Left colon (tissue), 2 donors: ENCODE measurements at regions not wholly inside any gene's neighbourhood (a gene's known extent, or its start where the extent isn't known, plus 50 kb on each side); places are given as distances from the start of the nearest gene placed in this dataset.
A peak's percentile ranks its signal among the peaks of the same experiment; 100 is the strongest.
"Not testable (repeated sequence)": the region's sequence is repeated elsewhere in the genome, so short reads cannot be mapped to it uniquely, and the experiment has no call there.

Source experiments
- ATAC-seq: fragments of 200-7000 bp; cut with Tn5 transposase; one replicate; pipeline ENCODE4 v1.9.1; 2020; ENCODE audit warnings: mild to moderate bottlenecking, moderate library complexity
- DNase-seq, 2 donors: peaks; one replicate each; pipeline ENCODE4 v3.0.0-alpha.2; 2020
- intact Hi-C, 2 donors: fragments of 100-400 bp; cut with DNase I in 1 of 2; cut with micrococcal nuclease in 1 of 2; formaldehyde crosslinking; loops; one replicate each; pipeline versions ENCODE4 v1.11.2 to v1.14.0; 2022; cut with DNase I, micrococcal nuclease
- donor health status: DM: no; HTN: no; CAD: no.
- donor health status: DM: yes; HTN: yes; CAD: no.

- intact Hi-C loops = no loop called here
- no peak for DNase-seq
Observed at GRCh38 chr4:177967328-177967727, 525.1 kb upstream of the AGA start.

DNA sequence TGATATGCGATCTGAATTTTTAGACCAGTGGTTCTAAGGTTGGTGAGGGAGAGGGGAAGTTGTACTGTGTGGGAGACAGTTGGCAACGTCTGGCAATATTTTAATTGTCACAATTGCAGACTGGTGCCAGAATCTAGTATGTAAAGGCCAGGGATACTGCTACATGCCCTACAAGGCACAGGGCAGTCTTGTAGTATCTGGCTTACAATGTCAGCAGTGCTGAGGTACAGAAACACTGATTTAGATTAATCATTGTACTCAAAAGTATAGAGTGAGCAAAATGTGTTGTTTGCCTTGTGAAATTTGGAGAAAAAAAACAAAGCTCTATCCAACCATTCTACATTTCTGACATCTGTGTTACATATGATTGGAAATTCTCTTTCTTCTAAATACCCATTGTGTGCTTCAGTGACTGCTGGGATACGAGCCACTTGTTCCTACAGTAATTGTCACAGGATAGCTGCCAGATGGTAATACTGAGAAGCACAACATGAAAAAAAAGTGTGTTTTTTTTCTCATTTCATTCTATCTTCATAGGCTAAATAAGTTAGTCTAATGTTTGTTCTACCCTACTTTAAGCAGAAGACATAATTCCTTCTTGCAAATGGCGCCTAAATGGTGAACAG, 526.7 kb upstream of the AGA start:
- intact Hi-C loops = no loop called here
- DNase-seq = no peak
- no peak for ATAC-seq

More at GRCh38 chr4:177967328-177967727, 525.1 kb upstream of the AGA start:
- ATAC-seq = no peak

DNA sequence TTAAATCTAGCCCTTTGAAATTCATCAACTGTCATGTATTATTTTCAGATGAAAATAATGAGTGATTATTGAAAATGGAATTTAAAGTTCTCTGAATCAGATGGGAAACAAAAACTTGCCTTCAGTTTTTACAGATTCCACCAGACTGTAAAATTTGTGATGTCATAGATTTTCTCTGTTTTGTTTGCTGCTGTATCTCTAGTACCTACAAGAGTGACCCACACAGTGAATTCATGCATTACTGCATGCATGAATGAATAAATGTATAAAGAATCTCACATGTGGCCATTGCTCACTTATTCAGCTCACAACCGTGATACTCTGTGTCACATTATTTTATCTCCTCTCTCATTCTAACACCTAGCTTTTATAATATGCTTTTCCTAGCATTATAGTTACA, 532.2 kb upstream of the AGA start:
- DNase-seq = no peak
- ATAC-seq = no peak
- intact Hi-C loops = no loop called here

DNA sequence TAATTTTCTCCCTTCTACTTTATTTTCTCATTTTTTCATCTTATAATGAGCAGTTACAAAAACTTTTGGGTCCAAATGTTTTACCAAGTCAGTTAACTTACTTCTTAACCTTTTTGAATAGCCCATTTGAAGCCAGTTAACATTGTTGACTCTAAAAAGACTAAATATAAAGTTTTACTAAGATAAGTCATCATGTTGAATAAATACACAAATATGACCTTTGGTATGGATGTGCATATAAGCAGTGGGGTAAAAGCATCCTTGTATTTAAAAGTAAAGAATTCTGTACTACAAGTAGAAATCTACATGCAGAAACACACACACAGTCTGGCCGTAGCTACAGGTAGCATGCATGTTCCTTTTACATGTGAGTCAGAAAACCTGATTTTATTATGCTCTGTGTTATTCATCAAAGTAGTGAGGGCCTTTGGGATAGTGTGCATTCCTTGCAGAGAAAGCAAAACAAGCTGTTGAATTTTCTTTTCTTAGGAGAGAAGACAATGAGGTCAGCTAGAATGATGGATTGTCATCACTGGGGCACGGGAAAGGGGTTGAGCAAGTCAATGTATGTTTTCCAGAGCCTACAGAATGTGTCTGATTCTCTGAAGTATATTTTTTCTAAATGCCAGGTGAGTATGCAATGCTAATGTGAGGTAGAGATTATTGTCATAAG, 533.2 kb upstream of the AGA start:
- intact Hi-C loops = no loop called here
- no peak for DNase-seq

GRCh38 chr4:177986236-177986635, 544.0 kb upstream of the AGA start:
- ATAC-seq (no peak), DNase-seq (no peak)
- intact Hi-C loops = no loop called here

More for the DNA sequence above, 533.2 kb upstream of the AGA start:
- ATAC-seq = no peak

GRCh38 chr4:177987896-177988295, 545.7 kb upstream of the AGA start:
- no peak for ATAC-seq
- intact Hi-C loops = no loop called here

DNA sequence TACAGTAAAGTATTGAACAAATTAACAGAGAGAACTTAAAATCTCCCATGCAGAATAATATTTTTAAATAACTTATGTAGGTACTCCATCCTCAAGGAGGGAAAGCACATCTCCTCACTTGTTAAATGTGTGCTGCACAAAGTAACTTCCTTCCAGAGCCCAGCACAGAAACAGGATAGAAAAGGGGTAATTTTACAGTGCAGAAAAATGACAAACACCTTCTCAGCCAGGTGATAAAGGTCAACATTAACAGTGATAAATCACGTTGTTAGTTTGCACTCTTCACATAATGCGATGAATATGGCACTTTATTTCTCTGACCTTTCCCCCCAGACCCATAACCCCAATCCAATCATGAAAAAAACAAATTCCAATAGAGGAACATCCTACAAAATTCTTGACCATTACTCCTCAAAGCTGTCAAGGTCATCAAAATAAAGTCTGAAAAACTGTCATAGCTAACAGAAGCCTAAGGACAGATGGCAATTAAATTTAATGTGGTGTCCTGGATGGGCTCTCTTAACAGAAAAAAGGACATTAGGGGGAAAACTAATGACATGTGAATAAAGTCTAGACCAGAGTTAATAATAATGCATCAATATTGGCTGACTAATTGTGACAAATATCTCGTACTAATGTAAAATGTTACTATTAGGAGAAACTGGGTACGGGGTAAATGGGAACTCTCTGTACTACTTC, 547.4 kb upstream of the AGA start:
- intact Hi-C loops = no loop called here
- DNase-seq = no peak
- no peak for ATAC-seq

More at GRCh38 chr4:177987896-177988295, 545.7 kb upstream of the AGA start:
- no peak for DNase-seq

DNA sequence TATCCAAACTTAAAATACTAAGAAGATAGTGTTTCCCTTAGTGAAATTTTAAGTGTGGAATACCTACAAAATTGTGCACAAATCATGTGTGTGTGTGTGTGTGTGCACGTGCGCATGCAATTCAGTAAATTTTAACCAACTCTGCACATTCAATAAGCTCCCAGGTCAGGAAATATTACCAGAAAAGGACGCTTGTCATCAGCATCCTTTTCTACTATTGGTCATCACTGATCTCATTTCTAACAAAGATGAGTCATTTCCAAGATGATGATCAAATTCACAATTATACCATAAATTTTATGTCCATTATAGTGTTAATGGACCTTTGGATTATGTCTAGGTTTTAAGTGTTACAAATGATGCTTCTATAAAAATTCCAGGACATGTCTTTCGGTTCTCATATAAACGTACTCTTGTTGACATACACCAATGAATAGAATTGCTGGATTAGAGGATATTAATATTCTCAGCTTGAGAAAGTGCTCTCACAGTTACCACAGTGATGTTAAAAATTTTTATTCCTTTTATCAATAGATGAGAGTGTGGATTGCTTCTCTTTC, 560.9 kb upstream of the AGA start:
- intact Hi-C loops = no loop called here
- DNase-seq (no peak), ATAC-seq (no peak)

- DNase-seq (no peak), ATAC-seq (no peak)
- intact Hi-C loops = no loop called here
Observed at GRCh38 chr4:178010596-178010995, 568.4 kb upstream of the AGA start.

DNA sequence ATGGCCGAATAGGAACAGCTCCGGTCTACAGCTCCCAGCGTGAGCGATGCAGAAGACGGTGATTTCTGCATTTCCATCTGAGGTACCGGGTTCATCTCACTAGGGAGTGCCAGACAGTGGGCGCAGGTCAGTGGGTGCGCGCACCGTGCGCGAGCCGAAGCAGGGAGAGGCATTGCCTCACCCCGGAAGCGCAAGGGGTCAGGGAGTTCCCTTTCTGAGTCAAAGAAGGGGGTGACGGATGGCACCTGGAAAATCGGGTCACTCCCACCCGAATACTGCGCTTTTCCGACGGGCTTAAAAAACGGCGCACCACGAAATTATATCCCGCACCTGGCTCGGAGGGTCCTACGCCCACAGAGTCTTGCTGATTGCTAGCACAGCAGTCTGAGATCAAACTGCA, 572.8 kb upstream of the AGA start:
- intact Hi-C loops, DNase-seq, ATAC-seq: not testable (repeated sequence)

DNA sequence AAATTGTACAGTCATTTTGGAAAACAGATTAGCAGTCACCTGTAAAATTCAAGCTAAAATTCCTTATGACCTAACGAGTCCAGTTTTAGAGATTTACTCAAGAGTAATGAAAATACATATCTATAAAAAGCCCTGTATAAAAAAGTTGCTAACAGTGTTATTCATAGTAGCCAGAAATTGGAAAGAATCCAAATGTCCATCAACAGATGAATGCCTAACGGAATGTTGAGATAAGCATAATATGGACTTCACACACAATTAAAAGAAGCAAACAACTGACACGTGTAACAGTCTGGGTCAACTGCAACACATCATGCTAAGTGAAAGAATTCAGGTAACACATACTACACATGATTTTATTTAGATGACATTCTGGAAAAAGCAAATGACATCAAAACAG, 584.8 kb upstream of the AGA start:
- intact Hi-C loops = no loop called here
- no peak for DNase-seq
- ATAC-seq = no peak

- intact Hi-C loops = no loop called here
- DNase-seq (no peak), ATAC-seq (no peak)
Observed at GRCh38 chr4:178027796-178028195, 585.6 kb upstream of the AGA start.

DNA sequence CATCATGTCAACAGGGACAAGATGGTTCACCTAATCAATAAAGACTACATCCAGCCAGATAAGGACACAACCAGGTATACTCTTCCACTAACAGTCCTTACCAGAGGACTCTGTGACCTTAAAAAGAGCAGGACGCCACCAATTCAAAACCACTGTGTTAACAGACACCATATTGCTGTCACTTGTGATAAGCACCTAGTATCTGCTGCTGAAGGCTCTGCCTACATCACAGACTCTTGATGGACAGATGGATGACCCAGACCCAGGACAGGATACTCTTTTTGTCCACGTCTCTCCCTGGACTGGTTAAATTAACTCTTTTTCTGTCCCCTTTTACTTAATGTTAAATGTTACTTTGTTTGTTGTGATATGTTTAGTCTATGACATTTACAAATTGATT, 586.2 kb upstream of the AGA start:
- ATAC-seq (no peak), DNase-seq (no peak)
- intact Hi-C loops = no loop called here

- DNase-seq (no peak), ATAC-seq (no peak)
- intact Hi-C loops = no loop called here
Observed at GRCh38 chr4:178037459-178038214, 595.4 kb upstream of the AGA start.

- intact Hi-C loops = no loop called here
- no peak for DNase-seq
- no peak for ATAC-seq
Observed at GRCh38 chr4:178056996-178057395, 614.8 kb upstream of the AGA start.

GRCh38 chr4:178063568-178063967, 621.3 kb upstream of the AGA start:
- intact Hi-C loops = no loop called here
- ATAC-seq (no peak), DNase-seq (no peak)

DNA sequence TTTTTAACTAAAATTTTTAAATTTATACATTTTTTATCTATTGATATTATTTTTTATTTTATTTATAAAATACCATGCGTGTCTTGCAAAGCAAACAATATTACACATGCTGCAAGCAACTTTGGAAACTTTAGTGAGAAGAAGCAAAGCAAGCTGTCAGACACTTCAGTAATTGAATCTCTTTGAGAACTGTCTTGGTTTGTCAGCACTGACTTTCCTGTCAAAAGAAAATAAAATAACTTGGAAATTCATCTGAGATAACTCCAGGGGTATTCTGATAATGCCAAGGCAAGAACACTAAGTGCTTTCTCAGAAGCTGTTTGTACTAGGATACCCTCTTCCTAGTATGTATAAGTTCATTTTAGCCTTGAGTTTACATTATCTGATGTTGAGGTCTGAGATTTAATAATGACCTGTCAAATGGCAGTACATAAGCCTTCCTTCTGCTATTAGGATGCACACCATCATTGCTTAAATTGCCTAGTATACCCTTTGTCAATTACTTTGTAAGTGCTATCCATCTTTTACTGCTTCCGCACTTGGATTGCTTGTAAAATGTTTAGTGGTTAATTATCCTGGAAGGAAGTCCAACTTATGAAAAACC, 624.2 kb upstream of the AGA start:
- intact Hi-C loops = no loop called here
- ATAC-seq = peak; percentile 44
- no peak for DNase-seq

- ATAC-seq (no peak), DNase-seq (no peak)
- intact Hi-C loops = no loop called here
Observed at GRCh38 chr4:178068136-178068535, 625.9 kb upstream of the AGA start.

GRCh38 chr4:178070163-178070562, 627.9 kb upstream of the AGA start:
- intact Hi-C loops = no loop called here
- no peak for DNase-seq
- no peak for ATAC-seq
